GM19328 (cell line): ENCODE measurements at regions not wholly inside any gene's neighbourhood (a gene's known extent, or its start where the extent isn't known, plus 50 kb on each side); places are given as distances from the start of the nearest gene placed in this dataset.
"Not testable (repeated sequence)": the region's sequence is repeated elsewhere in the genome, so short reads cannot be mapped to it uniquely, and the experiment has no call there.

ENCODE experiments used
- ATAC-seq: cut with Tn5 transposase; IDR thresholded peaks from one replicate; pipeline ENCODE4 v1.9.1; 2021; ENCODE audit warnings: mild to moderate bottlenecking, moderate library complexity; ENCODE audit not compliant: unreplicated experiment

DNA sequence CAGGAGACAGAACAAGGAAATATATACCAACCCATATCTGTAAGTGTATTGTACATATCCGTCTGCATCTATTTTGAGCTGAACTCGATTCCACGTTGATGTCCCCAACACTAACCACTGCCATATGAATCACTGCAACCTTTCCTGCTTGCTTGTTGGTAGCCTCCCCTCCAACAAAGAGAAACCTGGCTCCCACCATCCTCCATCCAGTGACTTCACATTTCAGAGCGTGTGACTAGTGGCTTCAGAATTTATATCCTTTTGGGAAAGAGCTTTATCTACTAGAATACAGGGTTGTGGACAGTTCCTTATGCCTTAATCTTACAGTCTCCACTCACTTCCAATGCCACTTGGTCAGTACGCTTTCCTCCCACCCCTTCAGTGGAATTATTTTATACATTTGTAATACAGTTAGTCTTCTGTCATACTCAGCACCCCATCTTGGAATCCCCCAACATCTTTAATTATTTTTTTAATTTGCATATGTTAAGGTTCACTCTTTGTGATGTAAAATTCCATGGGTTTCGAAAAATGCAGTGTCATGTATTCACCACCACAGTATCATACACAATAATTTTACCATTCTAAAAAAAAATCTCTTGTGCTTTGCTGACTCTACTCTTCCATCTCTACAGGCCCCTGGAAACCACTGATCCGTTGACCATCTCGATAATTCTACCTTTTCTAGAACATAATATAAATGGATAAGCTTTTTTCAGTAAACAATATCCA, 264.7 kb downstream of the BCL2L11 start:
- not testable (repeated sequence) for ATAC-seq

DNA sequence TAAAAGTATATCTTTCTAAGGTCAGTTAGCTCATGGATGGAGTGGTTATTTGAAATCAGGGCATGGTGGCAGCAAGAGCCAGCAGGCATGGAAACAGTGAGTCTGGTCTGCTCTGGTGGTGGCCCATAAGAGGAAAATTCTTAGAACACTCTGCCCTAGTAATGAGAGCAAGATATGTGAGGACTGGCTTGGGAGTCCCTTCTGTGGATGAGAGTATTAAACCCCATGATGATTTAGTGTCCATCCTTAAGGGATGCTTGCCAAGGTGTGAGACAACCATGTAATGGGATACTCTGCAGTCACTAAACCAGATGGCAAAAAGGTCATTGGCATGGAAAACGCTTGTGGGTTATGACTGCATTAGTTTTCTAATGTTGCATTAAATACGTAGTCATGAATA, 269.9 kb downstream of the BCL2L11 start:
- not testable (repeated sequence) for ATAC-seq

DNA sequence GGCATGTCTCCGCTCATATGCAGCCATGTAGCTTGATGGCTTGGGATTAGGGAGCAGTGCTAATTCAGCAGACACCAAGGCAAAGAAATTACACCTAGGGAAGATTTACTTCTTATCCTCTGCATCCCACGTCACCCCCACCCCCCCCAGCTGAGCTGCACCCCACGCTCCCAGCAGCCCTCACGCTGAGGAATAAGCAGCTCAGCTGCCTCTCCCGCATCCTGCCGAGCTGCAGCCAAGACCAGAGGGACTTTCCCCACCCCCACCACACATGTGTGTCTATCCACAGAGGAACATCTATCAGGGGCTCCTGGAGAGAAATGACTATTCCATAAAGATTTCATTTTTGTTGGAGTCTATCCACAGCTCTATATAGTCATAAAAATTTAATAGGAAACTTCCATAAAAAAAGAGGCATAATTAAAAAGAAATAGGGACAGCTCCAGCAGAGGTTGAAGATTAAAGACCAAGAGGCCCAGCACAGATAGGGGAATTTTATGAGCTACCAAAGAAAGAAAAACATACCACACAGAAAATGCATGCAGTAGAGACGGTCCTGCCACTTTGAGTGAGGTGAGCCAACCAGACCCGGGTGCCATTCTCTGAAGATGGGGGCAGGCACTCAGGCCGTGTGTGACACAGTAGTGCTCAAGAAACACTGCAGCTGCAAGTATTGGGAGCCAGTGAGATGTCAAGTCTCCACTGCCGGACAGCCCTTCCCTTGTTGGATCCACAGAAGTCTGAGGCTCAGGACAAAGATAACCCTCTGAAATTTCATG, 274.8 kb downstream of the BCL2L11 start:
- ATAC-seq = not testable (repeated sequence)

DNA sequence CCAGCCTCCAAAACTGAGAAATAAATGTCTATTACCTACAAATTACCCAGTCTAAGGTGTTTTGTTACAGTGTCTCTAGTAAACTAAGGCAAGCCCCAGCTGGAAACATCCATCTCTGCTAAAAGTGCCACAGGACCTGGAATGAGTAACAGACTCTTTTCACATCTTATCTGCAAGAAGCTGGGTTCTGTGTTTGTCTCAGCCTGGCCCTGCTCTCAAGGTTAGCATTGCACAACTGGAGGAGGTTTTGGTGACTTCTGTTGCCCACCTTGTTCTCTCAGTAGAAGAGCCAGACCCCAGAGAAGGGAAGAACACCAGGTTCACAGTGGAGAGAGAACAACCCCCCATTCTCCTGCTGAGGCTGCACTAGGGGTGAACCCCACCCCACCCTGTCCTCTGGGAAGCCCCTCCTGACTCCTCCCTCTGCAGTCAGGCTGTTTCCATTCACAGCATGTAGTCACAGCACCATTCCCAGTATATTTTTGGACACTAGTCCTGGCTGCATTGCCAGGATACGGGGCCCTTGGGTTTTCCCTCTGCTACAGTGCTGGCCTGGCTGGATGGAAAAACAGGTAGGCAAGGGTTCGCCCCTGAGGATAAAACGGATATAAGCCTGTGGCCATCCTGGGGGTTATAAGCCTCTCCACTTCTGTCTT, 280.0 kb downstream of the BCL2L11 start:
- not testable (repeated sequence) for ATAC-seq

DNA sequence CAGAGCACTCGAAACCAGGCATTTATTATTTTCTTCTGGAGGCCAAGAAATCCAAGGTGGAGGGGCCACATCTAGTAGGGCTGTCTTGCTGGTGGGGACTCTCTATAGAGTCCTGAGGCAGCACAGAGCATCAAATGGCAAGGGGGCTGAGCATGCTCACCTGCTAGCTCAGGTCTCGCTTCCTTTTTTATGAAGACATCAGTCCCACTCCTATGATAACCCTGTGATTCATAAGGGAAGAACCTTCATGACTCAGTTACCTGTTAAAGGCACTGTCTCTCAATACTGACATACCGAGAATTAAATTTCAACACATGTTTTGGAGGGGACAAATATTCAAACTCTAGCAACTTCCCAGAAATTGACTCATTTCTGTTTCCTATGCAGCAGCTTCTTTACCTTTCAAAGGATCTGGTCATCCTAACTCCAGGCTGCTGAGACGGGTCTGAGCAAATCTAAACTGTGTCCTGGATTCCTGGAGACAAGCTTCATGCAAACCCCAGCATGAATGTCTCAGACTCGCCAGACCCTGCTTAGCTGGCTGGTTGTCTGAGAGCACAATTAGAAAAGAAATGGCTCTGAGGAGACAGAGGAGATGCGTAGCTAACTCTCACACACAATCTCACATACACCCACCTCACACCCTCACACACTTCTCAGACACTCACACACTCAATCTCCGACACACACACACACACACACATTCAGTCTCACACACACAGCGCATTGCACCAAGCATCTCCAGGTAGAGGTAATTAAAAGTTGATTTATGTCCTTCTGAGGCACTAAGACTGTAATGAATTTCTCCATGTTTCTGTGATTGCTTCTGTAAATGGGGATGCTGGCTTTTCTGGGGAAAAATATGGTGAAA, 280.8 kb downstream of the BCL2L11 start:
- ATAC-seq = not testable (repeated sequence)

DNA sequence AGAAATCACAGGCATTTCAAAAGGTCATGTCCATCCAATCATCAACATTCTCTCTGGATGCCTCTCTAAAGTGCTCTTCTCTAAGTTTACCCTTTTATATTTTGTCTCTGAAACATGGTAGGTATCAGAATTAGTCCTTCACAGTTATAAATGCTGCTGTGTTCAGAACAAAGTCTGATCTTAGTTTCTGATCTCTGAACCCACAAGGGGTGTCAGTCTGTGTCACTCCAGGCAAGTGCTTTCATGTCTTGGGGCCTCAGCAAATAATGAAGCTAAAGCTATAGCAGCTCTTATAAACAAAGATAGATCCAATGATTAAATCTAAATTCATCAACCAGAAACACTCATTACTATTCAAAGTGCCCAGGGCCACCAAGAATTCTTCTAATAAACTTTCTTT, 281.7 kb downstream of the BCL2L11 start:
- ATAC-seq = not testable (repeated sequence)

DNA sequence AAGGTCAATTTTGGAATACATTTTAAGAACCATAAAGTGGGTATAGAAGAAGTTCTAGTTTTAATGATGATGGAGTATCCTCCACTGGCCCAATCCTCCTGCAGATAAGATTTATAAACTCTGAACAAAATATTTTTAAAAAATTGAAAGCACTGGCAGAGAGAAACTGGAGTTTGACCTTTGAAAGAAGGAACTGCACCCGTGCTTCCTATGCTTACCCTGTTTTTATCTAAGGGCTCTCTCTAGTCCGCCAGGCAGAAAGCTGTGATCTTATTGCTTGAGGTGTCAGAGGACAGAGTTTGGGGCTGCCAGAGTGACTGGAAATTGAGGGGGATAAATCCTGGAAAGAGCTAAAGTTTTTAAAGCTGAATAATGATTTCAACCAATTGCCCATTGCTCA, 282.6 kb downstream of the BCL2L11 start:
- ATAC-seq = not testable (repeated sequence)

DNA sequence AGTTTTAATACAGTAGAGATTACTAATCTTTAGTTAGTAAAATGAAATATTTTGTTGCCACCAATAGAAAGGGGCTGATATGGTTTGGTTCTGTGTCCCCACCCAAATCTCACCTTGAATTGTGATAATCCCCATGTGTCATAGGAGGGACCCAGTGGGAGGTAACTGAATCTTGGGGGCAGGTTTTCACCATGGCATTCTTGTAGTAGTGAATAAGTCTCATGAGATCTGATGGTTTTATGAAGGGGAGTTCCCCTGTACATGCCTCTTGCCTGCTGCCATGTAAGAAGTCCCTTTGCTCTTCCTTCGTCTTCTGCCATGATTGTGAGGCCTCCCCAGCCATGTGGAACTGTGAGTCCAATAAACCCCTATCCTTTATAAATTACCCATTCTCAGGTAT, 285.9 kb downstream of the BCL2L11 start:
- not testable (repeated sequence) for ATAC-seq

DNA sequence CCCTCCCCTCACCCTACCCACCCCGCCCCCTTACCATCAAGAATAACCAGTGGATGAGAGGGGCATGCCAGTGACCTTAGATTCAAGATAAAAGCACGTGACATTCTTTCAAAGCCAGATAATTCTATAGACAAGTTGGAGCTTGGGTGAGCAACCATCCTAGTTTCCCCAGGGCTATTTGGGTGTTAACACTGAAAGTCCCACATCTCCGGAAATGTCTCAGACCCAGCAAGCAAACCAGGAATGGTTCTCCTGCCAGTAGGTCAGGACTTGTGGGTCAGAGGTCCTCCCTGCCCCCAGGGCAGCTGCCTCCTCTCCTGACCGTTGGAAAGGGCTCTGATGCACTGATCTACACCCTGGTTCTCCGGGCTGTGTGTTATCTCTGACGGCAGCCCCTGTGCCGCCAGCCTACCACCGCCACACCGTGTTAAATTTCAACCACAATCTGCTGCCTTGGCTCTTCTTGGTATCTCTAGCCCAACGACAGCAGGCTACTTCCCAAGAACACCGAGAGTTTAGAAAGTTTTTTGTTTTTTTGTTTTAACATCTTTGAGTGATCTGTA, 287.0 kb downstream of the BCL2L11 start:
- not testable (repeated sequence) for ATAC-seq

DNA sequence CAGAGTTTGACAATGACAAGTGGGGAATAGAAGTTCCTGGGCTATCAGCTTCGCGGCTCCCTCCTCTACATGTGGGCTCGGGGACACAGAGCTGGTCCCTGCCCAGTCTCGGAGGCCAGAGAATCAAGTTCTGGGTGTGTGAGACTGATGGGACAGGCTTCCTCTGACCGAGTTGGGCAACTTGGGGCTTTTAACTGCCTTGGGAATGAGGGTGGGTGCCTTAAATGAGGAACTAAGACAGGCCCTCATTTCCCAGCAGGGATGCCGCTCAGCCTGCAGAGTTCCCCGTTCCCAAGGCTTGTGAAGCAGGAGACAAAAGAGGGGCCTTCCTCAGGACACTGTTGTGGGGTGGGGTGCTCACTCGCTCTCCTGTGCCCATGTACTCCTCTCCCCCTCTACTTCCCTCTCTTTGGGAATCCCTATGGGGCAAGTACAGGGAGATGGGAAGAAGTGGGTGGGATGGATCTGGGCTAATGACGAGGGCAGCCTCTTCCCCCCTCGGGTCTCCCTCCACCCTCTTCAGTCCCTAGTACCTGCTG, 290.2 kb downstream of the BCL2L11 start:
- ATAC-seq = not testable (repeated sequence)

DNA sequence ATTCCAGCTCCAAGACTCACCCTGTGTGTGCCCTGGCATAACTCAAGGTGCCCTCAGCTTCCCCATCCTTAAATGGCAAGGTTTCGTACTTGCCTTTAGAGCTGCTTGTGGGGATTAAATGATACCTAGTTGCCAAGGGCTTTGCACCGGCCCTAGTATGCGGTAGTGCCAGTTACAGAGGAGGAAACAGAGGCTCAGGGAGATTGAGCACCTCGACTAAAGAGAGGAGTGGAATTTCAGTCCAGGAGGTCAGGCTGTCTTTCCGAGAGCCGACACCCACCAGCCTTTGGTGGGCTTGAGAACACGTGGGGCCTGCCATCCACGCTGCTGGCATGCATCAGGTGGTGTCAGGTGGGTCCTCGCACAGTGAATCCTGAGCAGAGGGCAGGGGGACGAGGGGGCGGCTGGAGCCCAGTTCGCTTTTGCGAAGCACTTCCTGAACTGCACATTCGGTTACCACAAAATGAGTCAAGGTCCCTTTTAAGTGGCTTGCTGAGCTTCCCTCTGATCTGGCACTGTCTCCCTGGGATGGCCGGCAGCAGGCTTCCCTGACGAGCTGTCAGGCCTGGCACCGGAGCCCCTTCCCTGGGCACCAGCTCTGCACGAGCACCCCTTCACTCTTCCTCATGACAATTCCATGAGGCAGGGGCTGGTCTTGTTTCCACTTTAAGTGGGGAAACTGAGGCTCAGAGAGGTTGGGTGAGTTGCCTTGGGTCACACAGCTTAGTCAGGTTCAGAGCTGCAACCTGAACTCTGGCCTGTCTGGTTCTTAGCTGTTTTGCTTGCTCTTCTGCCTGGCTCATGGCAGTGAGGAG, 291.4 kb downstream of the BCL2L11 start:
- ATAC-seq = not testable (repeated sequence)

DNA sequence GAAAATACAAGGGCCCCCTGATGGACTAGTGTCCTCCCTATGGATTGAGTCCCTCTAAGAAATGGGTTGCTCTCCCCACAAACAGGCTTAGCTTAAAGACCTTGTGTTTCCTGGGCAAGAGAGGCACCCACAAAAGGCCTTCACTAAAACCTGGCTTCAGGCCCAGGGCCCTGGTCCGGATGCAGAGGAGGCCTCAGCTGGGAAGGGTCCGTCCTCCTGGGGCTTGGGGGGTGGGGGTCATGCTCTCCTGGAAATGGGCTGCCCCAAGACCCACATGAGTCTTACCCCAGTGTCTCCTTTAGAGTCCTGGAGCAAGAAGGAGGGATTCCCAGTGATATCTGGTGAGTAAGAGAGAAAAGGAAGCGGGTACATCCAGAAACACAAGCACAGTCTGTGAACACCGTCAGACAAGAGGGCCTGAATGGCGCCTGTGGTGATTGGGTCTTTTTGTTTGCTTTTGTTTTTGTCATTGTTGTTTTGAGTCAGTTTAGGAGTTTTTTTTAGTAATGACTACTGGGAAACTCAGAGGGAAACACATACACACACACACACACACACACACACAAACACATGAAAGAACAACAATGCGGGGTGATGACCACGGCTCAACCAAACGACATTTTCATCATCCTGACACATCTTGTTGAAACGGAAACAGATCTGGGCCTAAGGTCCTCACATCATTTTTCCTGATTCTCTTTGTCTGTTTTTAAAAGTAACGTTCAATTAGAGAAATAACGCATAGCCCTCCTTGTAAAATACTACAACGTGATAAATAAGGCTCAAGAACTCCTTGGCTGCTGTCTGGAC, 292.3 kb downstream of the BCL2L11 start:
- ATAC-seq = not testable (repeated sequence)

DNA sequence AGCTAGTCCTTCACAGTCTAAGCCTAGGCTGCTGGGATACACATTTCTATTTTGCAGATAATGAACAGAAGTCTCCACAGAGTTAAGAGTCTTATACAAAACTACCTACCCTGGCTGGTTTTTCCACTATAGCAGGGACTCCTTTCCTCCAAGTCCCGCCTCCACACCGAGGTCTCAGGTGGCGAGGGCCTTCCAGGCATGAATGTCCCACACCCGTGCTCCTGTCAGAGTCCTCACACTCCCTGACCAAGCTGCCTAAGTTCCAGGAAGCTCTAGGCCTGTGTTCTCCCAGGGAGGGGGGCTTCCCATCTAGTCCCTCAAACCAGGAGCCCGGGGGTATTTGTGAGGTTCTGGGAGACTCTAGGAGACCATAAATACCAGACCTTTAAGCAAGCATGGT, 293.2 kb downstream of the BCL2L11 start:
- not testable (repeated sequence) for ATAC-seq

DNA sequence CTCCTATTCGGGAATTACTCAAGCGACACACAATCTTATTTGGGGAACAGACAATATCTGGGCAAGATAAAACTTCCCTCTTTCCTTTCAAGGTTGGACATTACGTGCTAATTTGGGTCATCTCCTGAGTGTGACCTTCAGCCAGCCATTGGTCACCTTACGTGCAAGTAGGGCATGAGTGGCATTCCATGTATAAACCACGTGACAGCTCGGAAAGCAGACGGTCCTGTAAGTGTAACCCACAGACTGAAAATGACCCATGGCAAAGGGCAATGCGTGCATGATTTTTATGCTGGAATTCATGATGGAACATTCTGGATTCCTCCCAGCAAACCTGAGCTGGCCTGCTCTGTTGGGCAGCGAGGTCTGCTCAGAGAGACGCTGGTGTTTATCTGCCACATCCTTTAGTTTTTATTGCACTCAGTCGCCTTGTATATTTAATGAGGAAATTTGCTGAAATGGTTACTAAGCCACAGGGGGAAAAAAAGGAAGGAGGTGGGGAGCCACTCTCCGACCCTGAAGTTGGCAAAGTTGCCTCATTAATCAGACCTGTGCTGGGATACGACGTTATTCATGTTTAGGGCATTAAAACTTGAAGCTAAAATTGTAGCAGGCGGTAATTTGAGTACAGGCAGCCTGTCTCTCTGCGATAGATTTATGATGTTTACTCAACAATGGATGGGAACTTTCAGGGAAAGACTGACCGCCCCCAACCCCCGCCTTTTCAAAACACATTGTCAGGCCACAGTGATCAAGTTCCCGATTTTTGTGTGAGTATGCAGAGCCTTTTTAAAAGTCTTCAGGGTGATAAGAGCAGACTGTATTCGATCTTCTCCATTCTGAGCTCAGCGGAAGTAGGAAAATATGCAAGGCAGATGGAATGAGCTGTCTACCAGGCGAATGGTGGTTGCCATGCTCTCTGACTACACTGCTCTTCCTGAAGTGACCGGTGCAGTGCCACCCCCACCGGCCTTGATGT, 295.3 kb downstream of the BCL2L11 start:
- not testable (repeated sequence) for ATAC-seq

DNA sequence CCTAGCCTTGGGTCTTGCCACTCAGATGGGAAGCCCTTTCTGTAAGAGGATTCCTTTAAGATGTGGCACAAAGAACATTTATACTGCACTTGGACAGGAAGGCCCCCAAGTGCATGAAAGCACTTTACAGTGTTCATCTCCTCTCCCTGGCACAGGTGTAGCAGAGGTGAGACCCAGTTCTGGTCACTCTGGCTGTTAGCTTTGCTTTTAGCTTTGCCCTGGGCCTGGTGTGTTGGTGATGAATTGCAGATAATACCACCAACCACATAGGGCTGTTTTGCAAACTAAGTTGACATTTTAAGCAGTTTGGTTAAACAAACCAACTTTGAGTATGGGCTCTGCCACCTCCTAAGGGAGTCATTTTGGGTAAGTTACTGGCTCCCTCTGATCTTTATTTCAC, 296.3 kb downstream of the BCL2L11 start:
- not testable (repeated sequence) for ATAC-seq

DNA sequence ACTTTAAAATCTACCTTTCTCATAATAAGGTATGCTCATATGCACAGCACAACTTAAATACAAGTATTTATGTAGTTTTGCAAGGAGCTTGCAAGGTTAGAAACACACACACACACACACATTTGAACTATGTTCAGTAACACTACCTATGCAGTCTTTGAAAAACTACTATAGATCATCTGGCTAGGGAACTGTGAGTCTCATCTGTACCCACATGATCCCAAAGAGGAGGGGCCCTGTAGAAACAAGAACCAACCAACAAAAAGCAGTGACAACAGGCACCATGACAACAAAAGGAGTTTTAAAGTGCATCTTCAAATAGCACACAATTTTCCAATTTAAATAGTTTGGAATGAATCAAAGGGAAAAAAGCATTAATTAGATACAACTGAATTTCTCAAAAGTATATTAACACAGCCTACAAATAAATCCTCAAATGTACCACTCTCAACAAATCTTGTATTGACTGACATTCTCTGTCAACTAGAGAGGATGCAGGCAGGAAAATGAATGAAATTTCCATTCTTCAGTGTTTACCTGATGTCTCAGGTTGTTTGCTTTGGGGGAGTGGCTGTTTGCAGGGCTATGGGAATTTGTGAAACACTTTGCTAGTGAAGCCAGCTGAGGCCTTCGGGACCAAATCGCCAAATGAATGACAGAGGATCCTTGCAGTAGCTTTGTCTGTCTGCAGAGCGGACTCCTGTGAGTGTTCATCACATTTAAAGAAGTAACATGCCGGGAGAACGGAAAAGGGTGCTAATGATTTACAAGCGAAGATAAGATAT, 297.6 kb downstream of the BCL2L11 start:
- ATAC-seq = not testable (repeated sequence)
